AG09319 (cell line): ENCODE measurements at regions not wholly inside any gene's neighbourhood (a gene's known extent, or its start where the extent isn't known, plus 50 kb on each side); places are given as distances from the start of the nearest gene placed in this dataset.

ENCODE experiments used
- DNase-seq: peaks from one replicate; pipeline ENCODE4 v3.0.0-alpha.2; 2010; ENCODE audit warnings: low read depth; ENCODE audit errors: extremely low read depth
- CTCF ChIP-seq: IDR thresholded peaks from 2 replicates; pipeline ENCODE4 v1.5.1; 2011; ENCODE audit warnings: low read depth, mild to moderate bottlenecking, inconsistent platforms, low read length, moderate library complexity

- no peak for TF ChIP-seq CTCF
- DNase-seq: no peak
These were observed 424.5 kb upstream of the SPRED2 start for GRCh38 chr2:65856928-65857327.

- no peak for TF ChIP-seq CTCF
These were observed 424.0 kb upstream of the SPRED2 start for GRCh38 chr2:65856423-65856822.

GRCh38 chr2:65850695-65851094, 418.3 kb upstream of the SPRED2 start:
- no peak for DNase-seq
- no peak for TF ChIP-seq CTCF

More at GRCh38 chr2:65856423-65856822, 424.0 kb upstream of the SPRED2 start:
- DNase-seq: no peak

- no peak for DNase-seq
- no peak for TF ChIP-seq CTCF
These were observed 414.7 kb upstream of the SPRED2 start for GRCh38 chr2:65846989-65847678.

GRCh38 chr2:65845442-65846182, 413.2 kb upstream of the SPRED2 start:
- no peak for TF ChIP-seq CTCF
- DNase-seq: no peak

- no peak for DNase-seq
- no peak for TF ChIP-seq CTCF
These were observed 409.7 kb upstream of the SPRED2 start for GRCh38 chr2:65842104-65842503.

GRCh38 chr2:65835975-65836549, 403.7 kb upstream of the SPRED2 start:
- no peak for TF ChIP-seq CTCF
- DNase-seq: no peak
